Occipital lobe (tissue), 1 donor: ENCODE measurements at regions not wholly inside any gene's neighbourhood (a gene's known extent, or its start where the extent isn't known, plus 50 kb on each side); places are given as distances from the start of the nearest gene placed in this dataset.

Experiments
- DNase-seq: peaks from one replicate; lab custom pipeline; 2025; lab: John Stamatoyannopoulos, UW

GRCh38 chr16:74232806-74233465 is 63.7 kb upstream of the PSMD7 start:
- DNase-seq = no peak

GRCh38 chr16:74230126-74230525 is 66.5 kb upstream of the PSMD7 start:
- no peak for DNase-seq

- DNase-seq = no peak
Measured at GRCh38 chr16:74226338-74226954, 70.2 kb upstream of the PSMD7 start.

GRCh38 chr16:74224828-74225612 is 71.6 kb upstream of the PSMD7 start:
- DNase-seq = no peak

- DNase-seq = no peak
Measured at GRCh38 chr16:74221828-74222227, 74.8 kb upstream of the PSMD7 start.

- DNase-seq = no peak
Measured at GRCh38 chr16:74219706-74220105, 76.9 kb upstream of the PSMD7 start.

- no peak for DNase-seq
Measured at GRCh38 chr16:74218871-74219270, 77.7 kb upstream of the PSMD7 start.

- no peak for DNase-seq
Measured at GRCh38 chr16:74216319-74216718, 80.3 kb upstream of the PSMD7 start.

- no peak for DNase-seq
Measured at GRCh38 chr16:74215249-74215648, 81.4 kb upstream of the PSMD7 start.

- DNase-seq = no peak
Measured at GRCh38 chr16:74213372-74213771, 83.2 kb upstream of the PSMD7 start.

- DNase-seq = no peak
Measured at GRCh38 chr16:74210245-74210644, 86.4 kb upstream of the PSMD7 start.

- DNase-seq = no peak
Measured at GRCh38 chr16:74202009-74202408, 94.6 kb upstream of the PSMD7 start.

- no peak for DNase-seq
Measured at GRCh38 chr16:74201576-74201975, 95.0 kb upstream of the PSMD7 start.

- DNase-seq = no peak
Measured at GRCh38 chr16:74200921-74201320, 95.7 kb upstream of the PSMD7 start.

- DNase-seq = no peak
Measured at GRCh38 chr16:74199842-74200124, 96.8 kb upstream of the PSMD7 start.

GRCh38 chr16:74199066-74199841 is 97.4 kb upstream of the PSMD7 start:
- no peak for DNase-seq

- no peak for DNase-seq
Measured at GRCh38 chr16:74192281-74192797, 104.3 kb upstream of the PSMD7 start.

- no peak for DNase-seq
Measured at GRCh38 chr16:74190292-74190691, 106.3 kb upstream of the PSMD7 start.

GRCh38 chr16:74188856-74189255 is 107.8 kb upstream of the PSMD7 start:
- DNase-seq = no peak

- no peak for DNase-seq
Measured at GRCh38 chr16:74186561-74186971, 110.0 kb upstream of the PSMD7 start.

GRCh38 chr16:74184839-74185238 is 111.8 kb upstream of the PSMD7 start:
- no peak for DNase-seq
